SH-SY5Y (cell line): ENCODE measurements at regions not wholly inside any gene's neighbourhood (a gene's known extent, or its start where the extent isn't known, plus 50 kb on each side); places are given as distances from the start of the nearest gene placed in this dataset.

Source experiments
- GATA2 ChIP-seq: IDR thresholded peaks from 2 replicates; pipeline ENCODE4 v1.6.1; 2011; ENCODE audit warnings: mild to moderate bottlenecking, low read depth, low read length
- GATA3 ChIP-seq: IDR thresholded peaks from 2 replicates; pipeline ENCODE4 v1.6.1; 2011; ENCODE audit warnings: low read depth, mild to moderate bottlenecking, low read length, moderate library complexity

DNA sequence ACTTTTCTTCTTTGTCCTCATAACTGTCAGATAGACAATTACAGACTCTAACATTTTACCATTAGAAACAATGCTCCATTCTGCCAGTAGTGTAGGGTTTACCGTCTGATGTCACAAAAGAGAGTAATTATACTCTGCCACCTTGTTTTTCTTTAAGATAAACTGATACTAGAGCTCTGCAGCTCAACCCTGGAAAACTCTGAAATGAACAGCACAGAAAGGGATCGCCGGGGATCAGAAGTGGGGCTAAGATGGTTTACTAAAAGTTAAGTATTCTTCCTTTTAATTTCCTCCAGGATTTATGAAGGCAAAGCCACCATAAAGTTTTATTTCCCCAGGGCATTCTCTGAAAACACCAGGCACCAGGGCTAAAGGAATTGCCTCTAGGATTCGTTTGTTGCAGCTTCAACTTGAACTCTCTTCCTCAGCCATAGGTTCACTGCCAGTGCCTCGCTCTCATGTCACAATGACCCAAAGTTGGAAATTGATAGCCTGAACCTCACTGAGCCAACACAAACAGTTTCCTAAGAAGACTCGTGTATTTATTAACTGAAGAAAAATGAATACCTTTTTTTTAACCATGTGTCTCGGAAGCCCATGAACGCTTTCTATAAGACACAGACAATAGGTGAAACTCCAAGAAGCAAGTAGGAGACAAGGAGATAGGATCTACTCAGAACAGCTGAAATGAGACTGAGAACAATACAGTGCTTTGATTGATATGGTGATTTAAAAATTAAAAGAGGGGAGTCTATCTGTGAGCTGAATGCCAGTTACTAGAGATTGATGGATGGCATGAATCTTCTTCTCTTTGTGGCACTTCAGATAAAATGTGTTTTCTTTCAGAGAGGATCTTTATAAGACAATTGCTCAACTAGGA lies 121.5 kb upstream of the SPATS2L start:
- TF ChIP-seq GATA3 (no peak), GATA2 (no peak)

GRCh38 chr2:200185628-200186000 lies 120.9 kb upstream of the SPATS2L start:
- no peak for TF ChIP-seq GATA2

DNA sequence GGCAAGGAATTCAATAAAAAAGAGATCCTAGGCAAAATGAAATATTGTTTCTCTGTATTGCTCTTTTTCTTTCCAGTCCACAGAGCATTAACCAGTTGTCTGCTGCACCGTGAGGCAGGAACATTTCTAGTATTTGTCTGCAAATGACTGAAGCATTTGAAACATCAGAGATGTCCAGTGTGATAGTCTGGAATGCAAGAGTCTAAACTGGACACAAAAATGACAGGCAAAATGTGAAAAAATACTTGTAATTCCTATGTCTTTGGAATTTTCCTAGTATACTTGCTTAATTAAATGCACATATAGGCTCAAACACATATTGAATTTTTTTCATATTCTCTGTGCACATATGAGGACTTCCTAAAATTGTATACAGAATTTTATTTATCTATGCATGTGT lies 120.5 kb upstream of the SPATS2L start:
- TF ChIP-seq GATA2, result no peak
- TF ChIP-seq GATA3, result no peak

- TF ChIP-seq GATA2, result no peak
- TF ChIP-seq GATA3, result no peak
Observed at GRCh38 chr2:200188876-200189275, 117.6 kb upstream of the SPATS2L start.

- TF ChIP-seq GATA3 (no peak), GATA2 (no peak)
Observed at GRCh38 chr2:200189964-200190363, 116.5 kb upstream of the SPATS2L start.

GRCh38 chr2:200193331-200193730 lies 113.2 kb upstream of the SPATS2L start:
- TF ChIP-seq GATA2 (peak; percentile 60; the same call in 1 of the 2 replicates), GATA3 (peak; percentile 42; the same call in 1 of the 2 replicates)

GRCh38 chr2:200193791-200194190 lies 112.7 kb upstream of the SPATS2L start:
- no peak for TF ChIP-seq GATA3
- TF ChIP-seq GATA2, result no peak

DNA sequence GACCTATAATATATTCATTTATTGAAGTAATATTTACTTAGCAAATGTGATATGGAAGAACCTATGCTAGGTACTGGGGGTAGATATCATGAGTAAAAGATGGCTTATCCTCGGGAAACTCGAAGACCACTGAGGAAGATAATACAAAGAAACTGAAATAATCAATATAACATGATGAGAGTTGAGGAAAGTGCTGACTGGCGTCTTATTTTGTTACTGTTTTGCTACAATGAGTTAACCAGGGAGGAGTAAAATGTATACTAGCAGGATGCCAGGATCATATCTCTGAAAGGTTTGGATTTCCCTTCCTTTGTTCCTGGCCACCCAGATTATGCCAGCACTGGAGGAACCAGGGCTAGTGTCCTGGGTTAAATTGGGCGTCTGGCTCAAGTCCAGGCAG lies 111.7 kb upstream of the SPATS2L start:
- TF ChIP-seq GATA3 (no peak), GATA2 (no peak)

- TF ChIP-seq GATA3 (no peak), GATA2 (no peak)
Observed at GRCh38 chr2:200199005-200199404, 107.5 kb upstream of the SPATS2L start.

- TF ChIP-seq GATA3 (no peak), GATA2 (no peak)
Observed at GRCh38 chr2:200199576-200200263, 106.8 kb upstream of the SPATS2L start.

DNA sequence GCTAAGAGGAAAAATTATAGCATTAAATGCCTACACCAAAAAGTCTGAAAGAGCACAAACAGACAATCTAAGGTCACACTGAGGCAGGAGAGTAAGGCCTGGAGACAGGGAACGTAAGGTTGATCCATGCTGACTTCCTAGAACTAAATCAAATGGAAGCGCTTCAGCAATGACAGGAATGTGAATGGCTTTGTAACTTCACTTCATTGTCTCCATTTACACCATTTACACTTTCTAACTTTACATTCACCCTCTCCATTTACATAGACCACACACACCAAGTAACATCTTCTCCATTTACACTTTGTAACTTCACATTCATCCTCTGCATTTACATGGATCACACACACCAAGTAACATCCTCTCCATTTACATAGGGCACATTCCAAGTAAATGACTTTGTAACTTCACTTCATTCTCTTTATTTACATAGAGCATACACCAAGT lies 103.1 kb upstream of the SPATS2L start:
- TF ChIP-seq GATA3 (no peak), GATA2 (no peak)

DNA sequence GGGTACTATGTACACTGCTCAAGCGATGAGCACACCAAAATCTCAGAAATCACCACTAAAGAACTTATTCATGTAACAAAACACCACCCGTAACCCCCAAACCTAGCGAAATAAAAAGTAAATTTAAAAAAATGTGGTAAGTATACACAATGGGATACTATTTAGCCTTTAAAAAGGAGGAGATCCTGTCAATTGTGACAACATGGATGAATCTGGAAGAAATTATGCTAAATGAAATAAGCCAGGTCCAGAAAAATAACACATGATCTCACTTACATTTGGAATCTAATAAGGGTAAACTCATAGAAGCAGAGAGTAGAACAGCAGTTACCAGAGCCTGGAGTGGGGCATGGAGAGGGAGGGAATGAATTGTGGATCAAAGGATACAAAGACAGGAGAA lies 98.5 kb upstream of the SPATS2L start:
- TF ChIP-seq GATA3 (no peak), GATA2 (no peak)

- TF ChIP-seq GATA3 (no peak), GATA2 (no peak)
Observed at GRCh38 chr2:200209030-200209429, 97.5 kb upstream of the SPATS2L start.

GRCh38 chr2:200211643-200212042 lies 94.8 kb upstream of the SPATS2L start:
- TF ChIP-seq GATA3 (no peak), GATA2 (no peak)
